Fibroblast of upper back skin (primary cell): ENCODE measurements at regions not wholly inside any gene's neighbourhood (a gene's known extent, or its start where the extent isn't known, plus 50 kb on each side); places are given as distances from the start of the nearest gene placed in this dataset.
"Not testable (repeated sequence)": the region's sequence is repeated elsewhere in the genome, so short reads cannot be mapped to it uniquely, and the experiment has no call there.

ENCODE experiments used
- DNase-seq: peaks from one replicate; pipeline ENCODE4 v3.0.0-alpha.2; 2013

DNA sequence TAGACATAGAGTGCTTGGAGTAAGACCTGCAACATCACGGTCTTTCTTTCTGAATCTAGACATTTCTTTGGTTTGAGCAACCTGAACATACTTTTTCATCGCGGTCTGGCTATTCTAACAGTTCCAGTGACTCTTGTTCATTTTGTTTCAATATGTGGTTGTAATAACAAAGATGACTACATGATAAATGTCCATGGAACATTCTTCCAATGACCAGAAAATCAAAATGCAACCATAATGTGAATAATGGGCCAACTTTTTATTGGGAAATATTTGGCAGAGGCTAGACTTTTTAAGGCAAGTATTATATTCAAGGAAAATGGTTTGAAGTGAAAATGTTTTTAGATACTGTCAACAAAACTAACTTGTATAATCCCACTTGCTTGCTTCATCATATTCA is 282.5 kb downstream of the INHBA start:
- peak; percentile 86 for DNase-seq

DNA sequence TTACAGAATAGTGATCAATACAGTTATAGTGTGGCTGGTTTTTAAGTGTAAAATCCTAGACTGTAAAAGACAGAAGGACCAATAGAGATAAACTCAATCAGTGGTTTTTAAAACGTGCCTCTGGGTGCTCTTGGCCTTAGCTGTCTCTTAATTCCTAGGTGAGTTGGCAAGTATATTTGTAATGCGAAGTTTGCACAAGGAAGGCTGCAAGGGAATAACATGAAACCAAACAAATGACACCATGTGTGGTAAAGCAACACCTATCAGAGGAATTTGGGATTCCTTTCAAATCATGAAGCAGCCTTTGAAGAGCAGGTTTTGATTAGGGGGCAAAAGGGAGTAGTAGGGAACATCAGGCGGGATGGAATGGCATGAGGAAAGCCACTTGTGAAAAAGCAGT is 284.6 kb downstream of the INHBA start:
- DNase-seq = no peak

DNA sequence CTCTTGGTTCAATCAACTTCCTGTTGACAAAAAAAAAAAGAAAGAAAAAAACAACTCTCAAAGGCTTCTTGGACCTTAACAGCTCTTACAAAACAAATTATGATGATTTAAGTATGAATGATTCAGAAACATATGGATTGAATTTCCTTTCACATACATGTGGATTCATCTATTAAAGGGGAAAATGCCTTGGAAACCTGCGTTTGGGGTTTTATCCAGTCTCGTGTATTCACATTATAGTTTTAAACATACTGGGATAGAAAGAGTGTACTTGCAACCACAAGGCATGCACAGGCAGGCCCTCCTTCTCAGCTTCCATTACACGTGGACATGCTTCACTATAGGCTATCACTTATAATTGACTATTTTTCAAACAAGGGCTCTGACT is 286.7 kb downstream of the INHBA start:
- DNase-seq = peak; percentile 91

DNA sequence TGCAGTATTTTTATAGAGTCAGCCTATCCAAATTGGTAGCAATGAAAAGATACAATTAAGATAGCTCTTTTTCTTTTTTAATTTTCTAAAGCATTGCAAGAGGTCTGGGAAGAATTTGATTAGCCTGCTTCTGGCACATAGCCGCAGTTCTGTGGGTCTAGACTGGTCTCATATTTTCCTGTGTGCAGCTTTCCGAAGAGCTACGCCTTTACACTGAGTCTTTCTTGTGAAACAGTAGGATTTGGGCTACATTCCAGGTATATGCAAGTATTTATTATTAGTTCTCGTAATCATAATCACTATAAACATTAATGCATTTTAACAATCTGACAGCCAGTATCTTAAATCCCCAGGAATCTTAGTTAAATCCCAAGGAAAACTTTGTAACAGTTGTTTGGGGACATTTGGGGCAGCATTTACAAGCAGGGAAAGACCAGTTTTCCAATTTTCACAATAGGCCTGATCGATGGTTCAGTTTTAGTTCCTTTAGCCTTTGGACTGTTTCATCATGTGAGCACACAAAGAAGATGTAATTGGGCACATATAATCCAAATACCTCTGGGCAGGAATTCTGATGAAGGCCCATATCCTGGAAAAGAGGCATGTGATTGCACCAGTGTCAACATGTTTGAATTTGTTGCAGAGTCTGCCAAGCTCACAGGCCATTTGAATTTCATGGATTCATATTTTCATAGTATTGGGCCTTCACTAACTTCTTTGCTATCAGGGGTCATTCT is 287.3 kb downstream of the INHBA start:
- peak; percentile 56 for DNase-seq

DNA sequence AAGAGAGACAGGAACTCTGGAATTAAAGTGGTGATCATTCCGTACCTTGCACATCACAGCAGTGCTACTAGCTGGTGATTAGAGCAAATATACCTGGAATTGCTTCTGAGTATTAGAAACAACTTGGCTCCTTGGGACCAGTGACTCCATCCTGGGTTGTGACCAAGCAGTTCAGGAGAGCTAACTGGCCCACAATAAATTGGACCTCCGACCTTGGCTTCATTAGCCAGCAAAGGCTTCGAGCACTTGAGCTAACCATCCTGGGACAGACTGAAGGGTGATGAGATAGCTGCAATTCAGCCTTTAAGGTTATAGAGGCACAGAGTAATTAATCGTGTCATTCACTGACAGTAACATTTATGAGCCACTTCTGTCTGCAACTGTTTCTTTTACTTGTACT is 287.8 kb downstream of the INHBA start:
- DNase-seq = no peak

DNA sequence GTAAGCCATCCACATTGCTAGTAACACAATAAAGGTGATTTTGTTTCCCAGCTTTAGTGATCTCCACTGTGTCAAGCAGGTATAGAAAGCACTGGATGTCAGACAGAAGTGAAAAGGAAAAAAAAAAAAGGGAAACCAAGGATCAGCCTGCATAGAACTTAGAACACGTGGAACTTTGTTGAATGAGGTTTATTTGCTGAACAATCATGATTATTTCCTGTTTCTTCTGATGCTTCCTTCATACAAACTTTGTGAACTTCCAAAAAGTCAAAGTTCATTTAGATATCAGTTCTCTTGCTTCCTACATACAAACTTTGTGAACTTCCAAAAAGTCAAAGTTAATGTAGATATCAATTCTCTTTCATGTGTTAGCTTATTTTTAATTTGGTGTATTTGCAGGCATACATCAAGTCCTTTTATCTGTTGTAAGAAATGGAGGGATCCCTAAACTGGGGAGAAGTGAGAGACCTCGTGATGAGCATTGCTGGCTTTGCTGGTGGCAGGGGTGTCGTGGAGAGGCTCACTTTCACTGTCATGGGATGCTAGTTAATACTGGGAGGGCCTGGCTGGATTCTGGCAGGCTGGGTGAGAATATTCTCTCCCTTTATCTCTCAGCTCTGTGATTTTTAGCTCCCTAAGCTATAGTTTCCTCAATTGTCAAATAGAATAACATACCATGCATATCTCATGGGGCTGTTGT is 298.4 kb downstream of the INHBA start:
- DNase-seq = no peak

DNA sequence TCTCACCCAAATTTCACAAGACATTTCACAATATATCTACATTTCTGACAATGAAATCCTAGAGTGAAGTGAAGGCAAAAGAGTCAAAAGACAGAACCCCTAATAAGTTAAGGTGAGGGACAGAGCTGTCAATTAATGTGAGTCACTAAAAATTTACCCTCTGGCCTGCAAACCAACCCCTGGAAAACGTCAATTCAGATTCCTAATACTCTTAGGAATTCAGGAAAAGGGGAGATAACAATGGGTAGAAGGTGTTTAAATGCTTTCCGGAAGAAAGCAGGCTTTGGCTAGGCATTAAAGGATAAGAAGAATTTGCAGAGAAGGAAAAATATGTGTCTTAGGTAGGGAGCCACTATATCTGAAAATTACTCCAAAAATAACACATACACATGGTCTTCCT is 299.6 kb downstream of the INHBA start:
- no peak for DNase-seq

DNA sequence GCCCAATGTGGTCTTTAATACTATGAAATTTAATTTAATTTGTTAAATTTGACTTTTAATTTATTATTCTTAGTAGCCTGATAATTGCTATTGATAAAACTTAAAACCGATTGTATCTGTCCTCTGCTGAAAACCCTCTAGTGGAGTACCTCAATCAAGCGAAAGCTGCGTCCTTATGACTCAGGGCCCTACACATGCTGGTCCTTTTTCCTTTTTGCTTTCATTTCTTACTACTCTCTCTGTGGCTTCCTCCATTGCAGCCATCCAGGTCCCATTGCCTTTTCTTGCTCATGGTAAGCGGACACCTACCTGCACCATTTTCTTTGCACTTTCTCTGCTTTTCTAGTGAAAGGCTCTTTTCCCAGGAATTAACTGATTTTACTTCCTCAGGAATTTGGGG is 301.1 kb downstream of the INHBA start:
- no peak for DNase-seq

DNA sequence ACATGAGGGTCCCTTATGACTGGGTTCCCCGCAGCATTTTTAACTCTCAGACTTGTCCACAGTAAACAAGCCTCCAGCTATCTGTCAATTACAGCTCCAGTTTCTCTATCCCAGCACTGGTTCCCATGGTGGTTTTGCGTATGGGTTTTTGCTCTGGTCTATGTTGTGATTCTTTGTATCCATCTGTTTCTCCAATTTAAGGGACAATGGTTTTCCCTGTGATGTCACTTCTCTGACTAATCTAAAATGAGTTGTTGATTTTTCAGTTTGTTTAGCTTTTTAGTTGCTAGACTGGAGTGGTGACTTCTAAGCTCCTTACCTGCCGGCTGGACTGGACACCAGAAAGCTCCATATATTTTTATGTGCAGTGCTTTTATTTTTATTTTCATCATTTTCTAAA is 303.7 kb downstream of the INHBA start:
- no peak for DNase-seq

DNA sequence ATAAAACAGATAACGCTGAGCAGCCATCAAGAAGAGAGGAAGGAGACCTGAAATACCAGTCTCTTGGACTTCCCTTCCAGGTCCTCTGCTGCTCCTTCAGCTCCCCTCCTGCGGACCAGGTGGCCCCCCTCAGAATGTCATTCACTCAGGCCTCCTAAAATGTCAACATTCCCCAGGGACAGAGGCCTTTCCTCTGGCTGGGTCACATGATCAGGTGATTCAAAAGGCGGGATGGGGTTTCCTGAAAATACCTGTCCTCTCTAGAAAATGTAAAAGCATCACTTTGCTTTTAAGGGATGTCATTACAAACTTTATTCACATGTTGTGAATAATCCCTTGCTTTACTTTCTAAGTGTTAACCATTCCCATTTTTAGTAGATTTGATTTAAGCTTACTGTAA is 311.1 kb downstream of the INHBA start:
- no peak for DNase-seq

DNA sequence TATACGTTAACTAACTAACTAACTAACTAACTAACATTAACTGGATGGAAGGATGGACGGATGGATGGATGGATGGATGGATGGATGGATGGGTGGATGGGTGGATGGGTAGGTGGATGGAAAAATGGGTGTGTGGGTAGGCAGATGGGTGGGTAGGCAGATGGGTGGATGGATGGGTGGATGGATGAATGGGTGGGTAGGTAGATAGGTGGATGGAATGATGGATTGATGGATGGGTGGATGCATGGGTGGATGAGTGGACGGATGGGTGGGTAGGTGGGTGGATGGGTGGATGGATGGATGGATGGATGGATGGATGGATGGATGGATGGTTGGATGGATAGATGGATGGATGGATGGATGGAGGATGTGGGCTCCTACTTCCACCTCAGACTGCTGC is 314.0 kb downstream of the INHBA start:
- DNase-seq = not testable (repeated sequence)

DNA sequence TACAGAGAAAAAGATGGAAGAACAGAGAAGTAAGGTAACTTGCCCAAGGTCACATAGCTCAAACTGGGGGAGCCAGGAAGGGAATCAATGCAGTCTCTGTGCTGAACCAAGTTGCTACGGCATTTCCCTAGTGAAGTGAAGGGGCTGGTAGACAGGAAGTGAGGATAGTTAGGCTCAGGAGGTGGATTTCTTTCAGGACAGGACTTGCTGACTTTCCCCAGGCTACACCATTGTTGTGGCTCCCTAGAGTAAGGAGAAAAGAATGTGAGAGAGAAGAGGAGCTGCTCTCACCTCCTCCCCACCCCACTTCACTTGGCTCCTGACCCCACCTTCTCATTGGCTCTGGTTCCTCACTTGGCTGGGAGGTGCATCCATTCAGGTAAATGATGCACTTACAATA is 316.9 kb downstream of the INHBA start:
- DNase-seq = no peak

DNA sequence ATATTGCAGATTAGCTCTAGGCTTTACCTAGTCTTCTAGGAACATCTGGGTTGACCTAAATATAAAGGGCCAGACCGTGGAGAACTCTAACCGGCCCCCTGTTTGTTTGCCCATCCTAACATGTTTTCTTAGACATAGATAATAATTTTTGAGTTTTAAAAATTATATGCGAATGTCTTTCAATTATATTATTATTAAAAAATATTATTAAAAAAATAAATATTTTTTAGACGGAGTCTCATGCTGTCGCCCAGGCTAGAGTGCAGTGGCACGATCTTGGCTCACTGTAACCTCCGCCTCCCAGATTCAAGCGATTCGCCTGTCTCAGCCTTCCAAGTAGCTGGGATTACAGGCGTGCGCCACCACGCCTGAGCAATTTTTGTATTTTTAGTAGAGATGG is 318.5 kb downstream of the INHBA start:
- DNase-seq = no peak

DNA sequence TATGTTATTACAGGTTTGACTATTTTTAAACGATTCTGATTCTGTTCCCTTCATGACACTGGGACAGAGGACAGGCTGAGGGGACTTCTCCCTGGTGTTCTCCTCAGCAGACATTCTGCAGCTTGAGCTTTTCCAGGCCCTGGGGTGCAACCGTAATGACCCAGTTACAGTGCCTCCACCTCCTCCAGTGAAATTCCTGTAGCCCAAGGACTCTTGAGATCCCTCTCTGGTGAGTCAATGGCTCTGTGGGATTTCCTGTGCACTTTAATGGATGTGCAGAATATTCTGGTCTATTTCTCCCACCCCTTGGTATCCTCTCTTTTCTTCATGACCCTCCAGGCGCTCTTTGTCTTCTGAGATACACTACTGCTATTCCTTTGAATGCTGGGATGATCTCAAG is 319.3 kb downstream of the INHBA start:
- peak; percentile 20 for DNase-seq

DNA sequence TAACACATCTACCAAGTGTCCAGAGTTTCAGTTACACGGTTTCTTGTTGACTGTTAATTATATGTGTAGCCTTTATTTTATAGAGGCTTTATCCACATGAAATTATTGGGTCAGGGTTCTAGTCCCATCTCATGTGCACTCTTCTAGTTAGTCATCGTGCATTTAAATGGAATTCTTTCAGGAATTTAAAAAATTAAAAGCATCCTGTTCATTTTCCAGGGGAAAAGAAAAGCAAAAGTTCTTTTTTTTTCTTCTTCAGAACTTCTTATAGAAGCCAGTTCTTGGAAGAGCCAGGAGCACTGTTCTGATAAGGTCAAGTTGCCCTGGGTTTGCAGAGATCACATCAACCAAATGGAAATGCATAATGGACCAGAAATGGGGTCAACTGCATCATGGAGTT is 324.7 kb downstream of the INHBA start:
- DNase-seq = peak; percentile 17

DNA sequence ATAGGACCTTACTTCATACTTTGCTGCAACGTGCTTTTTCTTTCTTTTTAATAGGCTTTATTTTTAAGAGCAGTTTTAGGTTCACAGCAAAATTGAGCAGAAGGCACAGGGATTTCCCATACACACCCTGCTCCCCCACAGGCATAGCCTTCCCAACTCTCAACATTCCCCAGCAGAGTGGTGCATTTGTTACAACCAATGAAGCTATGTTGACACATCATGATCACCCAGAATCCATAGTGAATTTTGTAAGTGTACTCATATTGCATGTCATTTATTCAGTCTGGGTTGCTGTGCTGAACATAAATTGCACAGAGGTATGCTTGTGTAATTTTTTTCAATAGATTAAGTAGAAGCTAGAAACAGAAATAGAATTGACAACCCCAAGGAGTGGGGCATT is 327.3 kb downstream of the INHBA start:
- peak; percentile 21 for DNase-seq

DNA sequence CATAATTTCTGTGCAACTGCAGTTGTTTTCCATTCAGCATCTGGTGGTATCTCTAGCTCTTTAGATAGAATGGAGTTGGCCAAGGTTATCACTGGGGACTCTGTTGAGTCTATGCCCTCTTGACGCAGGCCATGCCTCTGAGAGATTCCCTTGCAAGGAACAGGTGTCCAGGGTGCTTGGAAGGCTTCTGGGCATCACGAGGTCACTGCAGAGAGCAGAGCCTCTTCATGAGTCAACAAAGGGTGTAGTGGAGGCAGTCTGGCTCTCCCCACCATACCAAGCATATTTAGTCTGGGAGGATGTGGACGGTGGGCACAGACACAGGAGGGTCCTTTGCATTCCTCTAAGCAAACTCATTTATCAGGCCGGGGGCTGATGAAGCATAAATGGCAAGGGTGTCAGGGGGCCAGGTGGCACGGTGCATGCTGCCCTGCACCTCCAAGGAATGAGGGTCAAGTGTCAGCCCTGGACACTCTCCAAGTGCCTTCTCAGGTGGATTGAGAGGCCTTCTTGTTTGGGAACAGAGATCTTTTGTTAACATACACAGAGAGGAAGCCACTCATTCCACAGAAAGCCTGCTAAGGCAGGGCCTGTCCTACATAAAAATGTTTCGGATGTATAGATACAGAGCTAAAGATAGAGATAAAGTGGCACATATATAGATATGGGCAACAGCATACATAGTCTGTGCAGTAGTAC is 328.6 kb downstream of the INHBA start:
- no peak for DNase-seq

DNA sequence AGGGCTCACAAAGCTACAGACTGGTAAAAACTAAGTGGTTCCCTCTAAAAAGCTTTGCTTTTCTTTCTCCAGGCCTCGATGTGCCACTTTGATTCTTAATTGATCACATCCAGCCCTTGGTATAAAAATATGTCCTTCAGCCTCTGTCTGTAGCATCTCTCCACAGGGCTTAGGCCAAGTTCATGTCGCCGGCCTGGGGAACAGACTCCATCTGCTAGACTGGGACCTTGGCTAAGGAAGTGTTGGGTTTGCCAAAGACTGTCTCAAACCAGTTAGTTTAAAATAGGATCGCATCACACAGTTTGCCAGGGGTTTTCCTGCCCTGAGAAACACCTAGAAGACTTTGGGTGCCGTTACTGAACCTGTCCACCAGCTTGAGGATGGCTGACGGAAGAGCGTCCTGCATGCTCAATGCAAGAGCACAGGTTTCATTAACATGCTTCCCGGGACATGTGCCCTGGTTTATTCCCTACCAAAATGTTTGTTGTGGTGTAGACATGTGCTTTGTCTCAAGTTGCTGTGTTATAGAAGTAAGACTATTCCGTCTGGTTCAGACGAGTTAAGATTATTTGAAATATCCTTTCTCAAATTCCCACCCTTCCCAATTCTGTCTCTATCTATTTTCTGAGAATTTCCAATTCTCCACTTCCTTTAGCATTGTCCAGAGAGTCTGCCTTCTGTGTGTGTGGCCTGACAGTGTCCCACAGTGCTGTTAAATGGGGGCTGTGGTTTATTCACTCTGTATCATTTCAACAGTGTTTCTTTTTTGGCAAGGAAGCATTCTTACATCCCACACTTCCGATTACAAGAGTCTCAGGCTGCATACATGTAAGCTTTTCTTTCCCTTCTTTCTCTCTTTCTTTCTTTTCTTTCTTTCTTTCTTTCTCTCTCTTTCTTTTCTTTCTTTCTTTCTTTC is 334.7 kb downstream of the INHBA start:
- DNase-seq = peak; percentile 48

DNA sequence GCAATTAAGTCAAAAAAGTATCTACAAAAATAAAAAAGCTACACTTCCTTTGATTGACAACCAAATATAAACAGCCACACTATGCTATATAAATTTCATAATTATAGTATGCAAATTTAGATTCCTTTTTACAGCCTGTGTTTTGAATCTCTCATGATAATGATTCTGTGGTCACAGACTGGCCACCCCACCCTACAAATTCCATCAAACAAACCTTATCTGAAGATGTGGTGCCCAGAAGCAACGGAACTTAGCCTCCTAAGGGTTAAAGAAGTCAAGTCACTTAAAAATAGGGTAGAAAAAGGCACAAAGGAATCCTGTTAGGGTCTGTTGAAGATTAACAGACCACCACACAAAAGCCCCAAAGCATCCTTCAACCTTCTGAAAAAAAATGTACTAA is 351.8 kb downstream of the INHBA start:
- DNase-seq = no peak

DNA sequence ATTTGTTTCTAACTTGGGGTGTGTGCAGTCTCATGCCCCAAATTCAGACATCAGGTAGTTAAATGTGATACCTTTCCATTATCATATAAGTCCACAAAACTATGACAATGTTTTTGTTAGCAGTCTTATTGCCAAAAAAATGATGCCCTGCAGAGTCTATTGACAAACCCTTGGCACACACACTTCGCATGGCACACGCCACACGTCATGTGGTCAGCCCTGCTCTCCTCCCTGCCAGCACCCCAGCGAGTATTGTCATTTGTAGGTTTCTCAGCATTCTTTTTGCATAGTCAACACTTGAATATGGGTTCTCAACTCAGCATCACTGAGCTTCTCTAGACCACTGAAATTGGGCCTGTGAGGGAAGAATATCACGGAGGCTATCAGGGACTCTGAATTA is 356.0 kb downstream of the INHBA start:
- no peak for DNase-seq

DNA sequence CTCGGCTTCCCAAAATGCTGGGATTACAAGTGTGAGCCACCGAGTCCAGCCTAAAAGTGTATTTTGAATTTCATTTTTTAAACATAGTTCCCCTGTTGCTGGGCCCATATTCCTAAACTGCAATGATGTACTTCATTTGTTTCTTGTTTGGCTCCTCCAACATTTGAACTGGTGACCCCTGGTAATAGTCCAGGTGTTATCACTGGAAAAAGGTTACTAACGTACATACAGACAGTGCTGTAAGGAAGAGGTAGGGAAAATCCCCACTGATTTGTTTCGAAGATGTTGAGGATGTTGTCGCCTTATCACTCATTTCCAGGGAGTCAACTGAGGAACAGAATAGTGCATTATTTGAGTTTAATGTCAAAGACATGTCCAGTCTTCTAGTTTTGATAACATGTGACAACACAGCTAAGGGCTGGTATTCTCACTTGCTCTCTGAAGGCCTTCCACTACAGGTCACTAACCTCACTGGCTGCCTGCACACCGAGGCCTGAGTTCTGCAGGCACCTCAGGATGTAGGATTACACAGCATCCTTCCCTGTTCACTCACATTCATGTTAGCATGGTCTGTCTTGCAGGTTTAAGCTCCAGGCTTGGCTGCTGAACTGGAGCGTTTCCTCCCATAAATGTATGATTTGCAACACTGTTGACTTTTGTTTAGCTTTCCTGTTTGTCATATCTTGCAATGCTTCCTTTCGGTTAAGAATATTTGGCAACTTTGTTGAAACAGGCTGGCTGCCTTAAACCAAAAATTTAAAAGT is 362.8 kb downstream of the INHBA start:
- no peak for DNase-seq

DNA sequence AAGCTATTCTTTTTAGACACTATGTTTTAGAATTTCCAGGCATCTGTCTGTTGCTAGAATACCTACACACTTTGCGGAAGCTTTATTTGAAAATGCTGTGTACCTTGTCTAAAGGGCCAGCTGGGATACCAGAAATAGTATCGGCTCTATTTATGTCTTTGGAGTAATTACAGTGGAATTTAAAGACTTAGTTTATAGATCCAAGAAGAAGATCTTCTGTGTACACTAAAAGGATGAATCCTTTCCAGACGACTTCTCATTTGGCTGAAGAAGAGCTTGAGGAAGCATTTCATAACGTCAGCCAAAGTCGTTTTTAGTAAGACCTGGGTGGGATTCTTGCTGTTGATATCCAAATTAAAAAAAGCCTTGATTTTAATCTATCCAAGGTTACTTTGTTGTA is 365.9 kb downstream of the INHBA start:
- DNase-seq = peak; percentile 57
